ENCODE measurements at regions not wholly inside any gene's neighbourhood (a gene's known extent, or its start where the extent isn't known, plus 50 kb on each side); places are given as distances from the start of the nearest gene placed in this dataset.

DNA sequence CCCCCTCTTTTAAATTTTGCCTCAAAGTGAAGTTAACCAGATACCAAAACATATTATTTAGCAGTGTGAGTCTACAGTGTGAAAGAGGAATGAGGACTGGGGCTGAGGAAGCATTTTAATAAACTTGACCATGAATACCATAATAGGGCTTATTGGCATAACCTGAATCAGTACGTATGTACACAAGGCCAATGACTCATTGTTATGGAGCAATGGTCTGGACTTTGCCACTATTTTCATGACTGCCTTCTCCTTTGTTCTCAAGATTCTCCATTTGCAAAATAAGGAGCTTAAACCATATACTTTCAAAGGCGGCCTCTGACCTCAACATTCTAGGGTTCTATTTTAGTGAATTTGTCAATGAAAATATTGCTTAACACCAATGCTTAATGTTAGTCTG, 102.8 kb upstream of the OR13H1 start:
- no peak for TF ChIP-seq RAD21 (conservative IDR thresholded peaks at IDR 0.05)
- TF ChIP-seq POLR2AphosphoS5 (IDR thresholded peaks at IDR 0.05), result no peak
- TF ChIP-seq, protein P1, sequence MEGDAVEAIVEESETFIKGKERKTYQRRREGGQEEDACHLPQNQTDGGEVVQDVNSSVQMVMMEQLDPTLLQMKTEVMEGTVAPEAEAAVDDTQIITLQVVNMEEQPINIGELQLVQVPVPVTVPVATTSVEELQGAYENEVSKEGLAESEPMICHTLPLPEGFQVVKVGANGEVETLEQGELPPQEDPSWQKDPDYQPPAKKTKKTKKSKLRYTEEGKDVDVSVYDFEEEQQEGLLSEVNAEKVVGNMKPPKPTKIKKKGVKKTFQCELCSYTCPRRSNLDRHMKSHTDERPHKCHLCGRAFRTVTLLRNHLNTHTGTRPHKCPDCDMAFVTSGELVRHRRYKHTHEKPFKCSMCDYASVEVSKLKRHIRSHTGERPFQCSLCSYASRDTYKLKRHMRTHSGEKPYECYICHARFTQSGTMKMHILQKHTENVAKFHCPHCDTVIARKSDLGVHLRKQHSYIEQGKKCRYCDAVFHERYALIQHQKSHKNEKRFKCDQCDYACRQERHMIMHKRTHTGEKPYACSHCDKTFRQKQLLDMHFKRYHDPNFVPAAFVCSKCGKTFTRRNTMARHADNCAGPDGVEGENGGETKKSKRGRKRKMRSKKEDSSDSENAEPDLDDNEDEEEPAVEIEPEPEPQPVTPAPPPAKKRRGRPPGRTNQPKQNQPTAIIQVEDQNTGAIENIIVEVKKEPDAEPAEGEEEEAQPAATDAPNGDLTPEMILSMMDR (IDR thresholded peaks at IDR 0.05; ENCODE audit: poor library complexity, severe bottlenecking), result no peak
- TF ChIP-seq EP300 (conservative IDR thresholded peaks at IDR 0.05; ENCODE audit: poor library complexity, severe bottlenecking), result no peak
- no peak for TF ChIP-seq MXI1 (conservative IDR thresholded peaks at IDR 0.05; ENCODE audit: poor library complexity, severe bottlenecking)
- TF ChIP-seq TAF1 (IDR thresholded peaks at IDR 0.05; ENCODE audit: low read depth), result no peak
- no peak for TF ChIP-seq EZH2 (IDR thresholded peaks at IDR 0.05; ENCODE audit: borderline replicate concordance, insufficient read depth, low read length, poor library complexity, severe bottlenecking)
- TF ChIP-seq, protein P2, sequence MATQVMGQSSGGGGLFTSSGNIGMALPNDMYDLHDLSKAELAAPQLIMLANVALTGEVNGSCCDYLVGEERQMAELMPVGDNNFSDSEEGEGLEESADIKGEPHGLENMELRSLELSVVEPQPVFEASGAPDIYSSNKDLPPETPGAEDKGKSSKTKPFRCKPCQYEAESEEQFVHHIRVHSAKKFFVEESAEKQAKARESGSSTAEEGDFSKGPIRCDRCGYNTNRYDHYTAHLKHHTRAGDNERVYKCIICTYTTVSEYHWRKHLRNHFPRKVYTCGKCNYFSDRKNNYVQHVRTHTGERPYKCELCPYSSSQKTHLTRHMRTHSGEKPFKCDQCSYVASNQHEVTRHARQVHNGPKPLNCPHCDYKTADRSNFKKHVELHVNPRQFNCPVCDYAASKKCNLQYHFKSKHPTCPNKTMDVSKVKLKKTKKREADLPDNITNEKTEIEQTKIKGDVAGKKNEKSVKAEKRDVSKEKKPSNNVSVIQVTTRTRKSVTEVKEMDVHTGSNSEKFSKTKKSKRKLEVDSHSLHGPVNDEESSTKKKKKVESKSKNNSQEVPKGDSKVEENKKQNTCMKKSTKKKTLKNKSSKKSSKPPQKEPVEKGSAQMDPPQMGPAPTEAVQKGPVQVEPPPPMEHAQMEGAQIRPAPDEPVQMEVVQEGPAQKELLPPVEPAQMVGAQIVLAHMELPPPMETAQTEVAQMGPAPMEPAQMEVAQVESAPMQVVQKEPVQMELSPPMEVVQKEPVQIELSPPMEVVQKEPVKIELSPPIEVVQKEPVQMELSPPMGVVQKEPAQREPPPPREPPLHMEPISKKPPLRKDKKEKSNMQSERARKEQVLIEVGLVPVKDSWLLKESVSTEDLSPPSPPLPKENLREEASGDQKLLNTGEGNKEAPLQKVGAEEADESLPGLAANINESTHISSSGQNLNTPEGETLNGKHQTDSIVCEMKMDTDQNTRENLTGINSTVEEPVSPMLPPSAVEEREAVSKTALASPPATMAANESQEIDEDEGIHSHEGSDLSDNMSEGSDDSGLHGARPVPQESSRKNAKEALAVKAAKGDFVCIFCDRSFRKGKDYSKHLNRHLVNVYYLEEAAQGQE (IDR thresholded peaks at IDR 0.05; ENCODE audit: borderline replicate concordance), result no peak
- TF ChIP-seq SMC3 (conservative IDR thresholded peaks at IDR 0.05; ENCODE audit: poor library complexity), result no peak

All from neural cell (in vitro differentiated cells).